HAP-1 (cell line): ENCODE measurements at regions not wholly inside any gene's neighbourhood (a gene's known extent, or its start where the extent isn't known, plus 50 kb on each side); places are given as distances from the start of the nearest gene placed in this dataset.
"Not testable (repeated sequence)": the region's sequence is repeated elsewhere in the genome, so short reads cannot be mapped to it uniquely, and the experiment has no call there.

ENCODE experiments used
- DNase-seq, 2 experiments: peaks; one replicate each; pipeline ENCODE4 v3.0.0-alpha.2; 2016 to 2020; ENCODE audit warnings: low spot score in 2 of 2
- H3K27me3 ChIP-seq: fragments of 250-450 bp; sonication (Bioruptor Pico); 2 replicates; pipeline ENCODE4 v1.5.1; 2020; ENCODE audit warnings: low read depth, mild to moderate bottlenecking, moderate library complexity
- H3K36me3 ChIP-seq: fragments of 250-450 bp; sonication (Bioruptor Pico); replicated peaks from 2 replicates; pipeline ENCODE4 v1.5.1; 2020; ENCODE audit warnings: mild to moderate bottlenecking
- H3K4me1 ChIP-seq: fragments of 250-450 bp; sonication (Bioruptor Pico); 2 replicates; pipeline ENCODE4 v1.5.1; 2020; ENCODE audit warnings: mild to moderate bottlenecking
- H3K4me3 ChIP-seq: fragments of 250-450 bp; sonication (Bioruptor Pico); 2 replicates; pipeline ENCODE4 v1.5.1; 2020; ENCODE audit warnings: mild to moderate bottlenecking, moderate library complexity
- H3K9me3 ChIP-seq: fragments of 250-450 bp; sonication (Bioruptor Pico); 2 replicates; pipeline ENCODE4 v1.5.1; 2020; ENCODE audit warnings: mild to moderate bottlenecking, moderate library complexity
- in situ Hi-C: fragments of 300-500 bp; cut with MboI; formaldehyde crosslinking; loops from 3 replicates; pipeline ENCODE4 v1.14.3; 2020; ENCODE audit warnings: low sequenced_read_pairs, inconsistent platforms, mixed read lengths

- H3K27me3 ChIP-seq, H3K9me3 ChIP-seq, H3K4me3 ChIP-seq, H3K36me3 ChIP-seq, DNase-seq, H3K4me1 ChIP-seq, in situ Hi-C loops: not testable (repeated sequence)
Measured at GRCh38 chr1:189810639-189811038, 667.0 kb downstream of the BRINP3 start.

GRCh38 chr1:189811960-189812359 is 665.7 kb downstream of the BRINP3 start:
- H3K27me3 ChIP-seq: no peaks in the 10 kb centered on the region
- H3K9me3 ChIP-seq: no peaks in the 10 kb centered on the region
- no peaks in the 10 kb centered on the region for H3K36me3 ChIP-seq
- in situ Hi-C loops: no loop called here
- DNase-seq: no peak
- no peak overlapping the region for H3K4me3 ChIP-seq
- H3K4me1 ChIP-seq: no peaks in the 10 kb centered on the region

GRCh38 chr1:189816558-189816957 is 661.1 kb downstream of the BRINP3 start:
- no peak for DNase-seq
- no peaks in the 10 kb centered on the region for H3K36me3 ChIP-seq
- no peaks in the 10 kb centered on the region for H3K4me1 ChIP-seq
- in situ Hi-C loops: no loop called here
- no peak overlapping the region for H3K4me3 ChIP-seq
- H3K9me3 ChIP-seq: no peaks in the 10 kb centered on the region
- H3K27me3 ChIP-seq: no peaks in the 10 kb centered on the region

- Histone ChIP-seq H3K4me3 (no peak overlapping the region), H3K9me3 (no peaks in the 10 kb centered on the region), H3K27me3 (no peaks in the 10 kb centered on the region), H3K4me1 (no peaks in the 10 kb centered on the region), H3K36me3 (no peaks in the 10 kb centered on the region)
- in situ Hi-C loops: no loop called here
- DNase-seq: no peak
Measured at GRCh38 chr1:189819751-189820150, 657.9 kb downstream of the BRINP3 start.

- in situ Hi-C loops: no loop called here
- Histone ChIP-seq H3K4me3 (no peak overlapping the region), H3K36me3 (no peaks in the 10 kb centered on the region), H3K27me3 (no peaks in the 10 kb centered on the region), H3K4me1 (no peaks in the 10 kb centered on the region), H3K9me3 (no peaks in the 10 kb centered on the region)
- DNase-seq: no peak
Measured at GRCh38 chr1:189821833-189822232, 655.8 kb downstream of the BRINP3 start.

GRCh38 chr1:189834813-189835212 is 642.9 kb downstream of the BRINP3 start:
- H3K27me3 ChIP-seq: no peaks in the 10 kb centered on the region
- in situ Hi-C loops: no loop called here
- no peak for DNase-seq
- H3K36me3 ChIP-seq: no peaks in the 10 kb centered on the region
- no peaks in the 10 kb centered on the region for H3K9me3 ChIP-seq
- H3K4me3 ChIP-seq: no peak overlapping the region
- H3K4me1 ChIP-seq: peaks cover 15% of the 10 kb centered on the region

- no peak overlapping the region for H3K4me3 ChIP-seq
- in situ Hi-C loops: no loop called here
- H3K36me3 ChIP-seq: no peaks in the 10 kb centered on the region
- DNase-seq: no peak
- peaks cover 5% of the 10 kb centered on the region; the same call in 1 of the 2 replicates for H3K4me1 ChIP-seq
- H3K27me3 ChIP-seq: no peaks in the 10 kb centered on the region
- no peaks in the 10 kb centered on the region for H3K9me3 ChIP-seq
Measured at GRCh38 chr1:189847613-189848012, 630.1 kb downstream of the BRINP3 start.

GRCh38 chr1:189851806-189852367 is 625.8 kb downstream of the BRINP3 start:
- Histone ChIP-seq H3K4me3 (no peak overlapping the region), H3K4me1 (peaks cover 5% of the 10 kb centered on the region; the same call in 1 of the 2 replicates), H3K9me3 (no peaks in the 10 kb centered on the region), H3K36me3 (no peaks in the 10 kb centered on the region), H3K27me3 (no peaks in the 10 kb centered on the region)
- no peak for DNase-seq
- in situ Hi-C loops: no loop called here

GRCh38 chr1:189859385-189859977 is 618.2 kb downstream of the BRINP3 start:
- no peaks in the 10 kb centered on the region for H3K36me3 ChIP-seq
- H3K4me3 ChIP-seq: no peak overlapping the region
- H3K9me3 ChIP-seq: no peaks in the 10 kb centered on the region
- H3K4me1 ChIP-seq: no peaks in the 10 kb centered on the region
- H3K27me3 ChIP-seq: no peaks in the 10 kb centered on the region
- in situ Hi-C loops: no loop called here
- peak in 1 of 2 experiments; percentile 50 for DNase-seq

- Histone ChIP-seq H3K4me1 (no peaks in the 10 kb centered on the region), H3K36me3 (no peaks in the 10 kb centered on the region), H3K27me3 (no peaks in the 10 kb centered on the region), H3K9me3 (no peaks in the 10 kb centered on the region), H3K4me3 (no peak overlapping the region)
- no peak for DNase-seq
- in situ Hi-C loops: no loop called here
Measured at GRCh38 chr1:189866606-189867005, 611.1 kb downstream of the BRINP3 start.

- in situ Hi-C loops: no loop called here
- Histone ChIP-seq H3K4me1 (no peaks in the 10 kb centered on the region), H3K27me3 (no peaks in the 10 kb centered on the region), H3K36me3 (no peaks in the 10 kb centered on the region), H3K4me3 (no peak overlapping the region), H3K9me3 (no peaks in the 10 kb centered on the region)
- DNase-seq: no peak
Measured at GRCh38 chr1:189868021-189868420, 609.6 kb downstream of the BRINP3 start.

- DNase-seq: no peak
- no peak overlapping the region for H3K4me3 ChIP-seq
- H3K4me1 ChIP-seq: no peaks in the 10 kb centered on the region
- no peaks in the 10 kb centered on the region for H3K36me3 ChIP-seq
- no peaks in the 10 kb centered on the region for H3K9me3 ChIP-seq
- in situ Hi-C loops: no loop called here
- H3K27me3 ChIP-seq: no peaks in the 10 kb centered on the region
Measured at GRCh38 chr1:189874715-189875435, 602.8 kb downstream of the BRINP3 start.

- Histone ChIP-seq H3K36me3 (no peaks in the 10 kb centered on the region), H3K9me3 (no peaks in the 10 kb centered on the region), H3K4me1 (no peaks in the 10 kb centered on the region), H3K27me3 (no peaks in the 10 kb centered on the region), H3K4me3 (no peak overlapping the region)
- DNase-seq: no peak
- in situ Hi-C loops: no loop called here
Measured at GRCh38 chr1:189880135-189880534, 597.5 kb downstream of the BRINP3 start.

GRCh38 chr1:189899686-189900425 is 577.8 kb downstream of the BRINP3 start:
- H3K27me3 ChIP-seq: no peaks in the 10 kb centered on the region
- H3K36me3 ChIP-seq: no peaks in the 10 kb centered on the region
- peaks cover 16% of the 10 kb centered on the region for H3K4me1 ChIP-seq
- no peaks in the 10 kb centered on the region for H3K9me3 ChIP-seq
- in situ Hi-C loops: no loop called here
- DNase-seq: peak; percentile 57 to 77
- H3K4me3 ChIP-seq: no peak overlapping the region
